HFF-Myc (cell line): ENCODE measurements at regions not wholly inside any gene's neighbourhood (a gene's known extent, or its start where the extent isn't known, plus 50 kb on each side); places are given as distances from the start of the nearest gene placed in this dataset.

Experiments used
- DNase-seq: peaks from one replicate; pipeline ENCODE4 v3.0.0-alpha.2; 2011; ENCODE audit warnings: low read depth; ENCODE audit errors: extremely low read depth
- H3K4me3 ChIP-seq: replicated peaks from 2 replicates; pipeline ENCODE4 v1.5.1; 2011; ENCODE audit warnings: low read depth, mild to moderate bottlenecking, control low read depth, low read length
- TF ChIP-seq, protein P1 (sequence below): IDR thresholded peaks from 2 replicates; pipeline ENCODE4 v1.5.1; 2012; ENCODE audit warnings: mild to moderate bottlenecking, low read depth, low read length, control low read depth; ENCODE audit errors: missing control alignments

DNA sequence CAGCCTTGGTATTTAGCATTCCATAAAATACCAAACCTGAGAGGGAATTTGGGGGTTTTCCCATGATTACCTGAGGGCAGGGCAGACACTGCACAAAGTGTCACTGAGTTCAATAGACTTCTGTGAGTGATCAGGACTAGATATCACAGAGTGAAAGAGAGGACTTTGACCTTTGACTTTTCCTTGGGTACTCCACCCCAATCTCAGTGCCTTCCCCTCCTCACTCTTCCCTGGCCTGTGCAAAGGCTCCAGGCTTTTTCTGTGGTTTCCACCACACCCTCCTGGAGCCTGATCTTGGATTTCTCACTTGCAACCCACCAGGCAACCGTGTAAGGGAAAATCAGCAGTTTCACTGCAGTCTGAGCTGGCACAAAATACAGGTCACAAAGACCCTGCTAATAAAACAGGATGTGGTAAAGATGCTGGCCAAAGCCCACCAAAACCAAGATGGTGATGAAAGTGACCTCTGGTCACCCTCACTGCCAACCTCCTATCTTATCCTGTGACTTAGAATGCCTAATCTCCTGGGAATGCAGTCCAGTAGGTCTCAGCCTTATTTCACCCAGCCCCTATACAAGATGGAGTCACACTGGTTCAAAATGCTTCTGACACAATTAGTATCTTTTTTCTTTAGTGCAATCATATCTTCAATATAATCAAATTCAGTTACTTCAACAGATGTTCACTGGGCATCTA lies 64.0 kb downstream of the BOD1L2 start:
- TF ChIP-seq, protein P1, sequence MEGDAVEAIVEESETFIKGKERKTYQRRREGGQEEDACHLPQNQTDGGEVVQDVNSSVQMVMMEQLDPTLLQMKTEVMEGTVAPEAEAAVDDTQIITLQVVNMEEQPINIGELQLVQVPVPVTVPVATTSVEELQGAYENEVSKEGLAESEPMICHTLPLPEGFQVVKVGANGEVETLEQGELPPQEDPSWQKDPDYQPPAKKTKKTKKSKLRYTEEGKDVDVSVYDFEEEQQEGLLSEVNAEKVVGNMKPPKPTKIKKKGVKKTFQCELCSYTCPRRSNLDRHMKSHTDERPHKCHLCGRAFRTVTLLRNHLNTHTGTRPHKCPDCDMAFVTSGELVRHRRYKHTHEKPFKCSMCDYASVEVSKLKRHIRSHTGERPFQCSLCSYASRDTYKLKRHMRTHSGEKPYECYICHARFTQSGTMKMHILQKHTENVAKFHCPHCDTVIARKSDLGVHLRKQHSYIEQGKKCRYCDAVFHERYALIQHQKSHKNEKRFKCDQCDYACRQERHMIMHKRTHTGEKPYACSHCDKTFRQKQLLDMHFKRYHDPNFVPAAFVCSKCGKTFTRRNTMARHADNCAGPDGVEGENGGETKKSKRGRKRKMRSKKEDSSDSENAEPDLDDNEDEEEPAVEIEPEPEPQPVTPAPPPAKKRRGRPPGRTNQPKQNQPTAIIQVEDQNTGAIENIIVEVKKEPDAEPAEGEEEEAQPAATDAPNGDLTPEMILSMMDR = no peak
- H3K4me3 ChIP-seq = no peak overlapping the region
- no peak for DNase-seq

DNA sequence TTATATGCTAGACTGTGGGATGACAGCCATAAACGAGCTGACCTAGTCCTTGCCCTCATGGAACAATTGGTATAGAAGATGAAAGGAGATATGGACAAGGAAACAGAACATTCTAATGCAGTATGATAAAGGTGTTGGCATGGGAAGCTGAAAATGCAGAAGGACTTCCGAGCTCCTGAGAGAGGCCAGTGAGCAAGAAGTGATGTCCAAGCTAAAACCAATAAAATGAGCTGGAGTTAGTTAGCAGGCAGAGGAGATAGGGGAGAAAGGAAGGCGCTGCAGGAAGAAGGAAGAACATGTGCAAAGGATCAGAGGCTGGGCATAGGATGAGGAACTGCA lies 64.5 kb downstream of the BOD1L2 start:
- TF ChIP-seq, protein P1 = no peak
- DNase-seq = no peak
- no peak overlapping the region for H3K4me3 ChIP-seq

DNA sequence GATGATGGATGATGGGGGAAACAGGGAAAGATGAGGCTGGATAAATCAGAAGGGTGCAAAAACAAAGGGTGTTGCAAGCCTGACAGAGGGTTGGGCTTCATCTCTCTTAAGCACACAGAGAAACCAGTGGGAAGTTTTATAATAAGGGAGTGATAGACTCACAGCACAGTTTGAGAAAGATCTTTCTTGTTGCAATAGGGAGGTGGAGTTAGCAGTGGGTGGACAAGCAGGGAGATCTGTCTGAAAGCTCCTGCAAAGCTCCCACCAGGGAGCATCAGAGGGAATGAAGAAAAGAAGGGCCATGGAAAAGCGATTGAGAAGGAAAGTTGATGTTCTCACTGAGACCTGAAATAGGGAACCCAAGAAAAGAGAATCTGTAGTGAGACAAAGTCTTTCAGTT lies 64.9 kb downstream of the BOD1L2 start:
- no peak for DNase-seq
- TF ChIP-seq, protein P1 = no peak

DNA sequence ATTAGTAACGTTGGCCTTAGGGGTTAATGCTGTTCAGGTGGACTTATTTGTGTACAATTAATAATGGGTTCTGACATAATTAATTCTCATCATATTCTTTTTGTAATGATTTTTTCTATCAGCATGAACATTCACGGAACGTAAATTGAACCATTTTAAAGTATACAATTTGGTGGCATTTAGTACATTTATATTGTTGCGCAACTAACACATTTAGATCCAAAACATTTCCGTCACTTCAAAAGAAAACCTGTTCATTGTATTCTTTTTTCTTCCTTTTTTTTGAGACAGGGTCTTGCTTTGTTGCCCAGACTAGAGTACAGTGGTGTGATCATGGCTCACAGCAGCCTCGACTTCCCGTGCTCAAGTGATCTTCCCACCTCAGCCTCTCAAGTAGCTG lies 65.8 kb downstream of the BOD1L2 start:
- TF ChIP-seq, protein P1 = no peak

More for the DNA sequence above, 64.9 kb downstream of the BOD1L2 start:
- H3K4me3 ChIP-seq = no peak overlapping the region

DNA sequence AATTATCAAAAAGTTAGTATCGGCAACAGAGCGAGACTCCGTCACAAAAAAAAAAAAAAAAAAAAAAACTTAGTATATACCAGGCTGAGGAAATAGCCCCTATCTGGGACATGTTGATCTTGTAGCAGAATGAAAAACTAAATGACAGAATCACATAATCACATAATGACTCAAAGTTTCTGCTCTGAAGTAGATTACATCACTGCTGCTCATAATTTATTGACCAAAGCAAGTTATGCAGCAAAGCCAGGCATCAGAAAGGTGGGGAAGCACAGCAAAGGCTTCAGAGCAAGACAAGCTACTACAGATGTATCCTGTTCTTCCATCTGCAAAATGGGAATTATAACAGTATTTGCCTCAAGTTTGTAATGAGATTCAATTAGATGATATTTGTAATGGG lies 68.1 kb downstream of the BOD1L2 start:
- DNase-seq = no peak
- TF ChIP-seq, protein P1 = no peak
- H3K4me3 ChIP-seq = no peak overlapping the region

More for the DNA sequence above, 65.8 kb downstream of the BOD1L2 start:
- no peak for DNase-seq
- no peak overlapping the region for H3K4me3 ChIP-seq

DNA sequence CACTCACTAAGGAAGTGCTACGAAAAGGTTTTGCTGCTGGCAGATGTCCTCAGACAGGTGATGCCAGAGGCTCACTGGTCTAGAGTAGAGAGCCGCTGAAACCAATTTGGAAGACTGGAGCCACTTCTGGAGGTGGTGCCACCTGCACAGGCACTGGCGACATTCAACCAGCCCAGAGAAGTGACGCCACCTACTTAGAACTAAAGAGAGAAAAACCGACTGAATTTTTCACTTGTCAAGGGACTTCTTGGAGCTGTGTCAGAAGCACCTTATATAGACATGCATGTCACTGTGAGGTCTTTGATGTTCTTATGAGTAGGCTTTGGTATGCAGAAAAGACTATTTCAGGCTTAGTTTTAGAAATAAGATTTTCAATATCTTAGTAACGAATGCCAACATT lies 71.4 kb downstream of the BOD1L2 start:
- TF ChIP-seq, protein P1 = no peak
- DNase-seq = no peak

DNA sequence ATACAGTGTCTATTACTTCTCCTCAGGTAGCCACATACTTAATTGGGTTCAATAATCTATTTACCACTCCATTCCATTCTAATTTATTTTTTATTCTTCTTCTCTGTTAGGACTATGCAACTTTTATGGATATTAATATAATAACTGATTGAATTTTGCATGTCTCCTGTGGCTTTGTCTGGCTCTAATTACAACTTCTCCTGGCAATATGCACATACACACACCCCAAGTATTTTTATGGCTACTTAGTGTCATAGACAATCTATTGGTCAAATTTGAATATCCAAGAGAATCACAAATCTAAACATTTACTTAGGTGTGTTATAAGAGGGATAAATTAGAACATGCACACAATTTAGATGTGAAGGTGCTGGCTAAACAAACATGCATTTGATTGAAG lies 73.1 kb downstream of the BOD1L2 start:
- no peak for DNase-seq
- H3K4me3 ChIP-seq = no peak overlapping the region
- TF ChIP-seq, protein P1 = no peak

More for the DNA sequence above, 71.4 kb downstream of the BOD1L2 start:
- no peak overlapping the region for H3K4me3 ChIP-seq
